Neutrophil (primary cell): ENCODE measurements at regions not wholly inside any gene's neighbourhood (a gene's known extent, or its start where the extent isn't known, plus 50 kb on each side); places are given as distances from the start of the nearest gene placed in this dataset.

Source experiments
- H3K27ac ChIP-seq: fragments of 200-600 bp; sonication (generic); 2 replicates; pipeline ENCODE4 v1.5.1; 2016; ENCODE audit warnings: mild to moderate bottlenecking, moderate library complexity
- H3K27me3 ChIP-seq: fragments of 200-600 bp; sonication (generic); 2 replicates; pipeline ENCODE4 v1.6.0; 2016; ENCODE audit warnings: mild to moderate bottlenecking
- H3K36me3 ChIP-seq: fragments of 200-600 bp; sonication (generic); 2 replicates; pipeline ENCODE4 v1.5.1; 2017
- H3K4me1 ChIP-seq, 2 experiments: fragments of 200-600 bp in 1 of 2; sonication (generic) in 1 of 2; 1 replicate in 1 of 2; 2 replicates in 1 of 2; pipeline versions ENCODE4 v1.5.1 to v1.6.1; 2013 to 2016; ENCODE audit warnings: low read depth in 1 of 2, low read length in 1 of 2, mild to moderate bottlenecking in 1 of 2, moderate library complexity in 1 of 2; ENCODE audit not compliant: control insufficient read depth in 1 of 2, insufficient read depth in 1 of 2
- H3K4me3 ChIP-seq, 2 experiments: fragments of 200-600 bp in 1 of 2; sonication (generic) in 1 of 2; 1 replicate in 1 of 2; 2 replicates in 1 of 2; pipeline ENCODE4 v1.5.1; 2013 to 2016; ENCODE audit warnings: low read depth in 1 of 2, low read length in 1 of 2, mild to moderate bottlenecking in 1 of 2, moderate library complexity in 1 of 2
- H3K9me3 ChIP-seq: fragments of 200-600 bp; sonication (generic); 2 replicates; pipeline ENCODE4 v1.5.1; 2016
- TF ChIP-seq, protein P1 (sequence below): fragments of 200-600 bp; sonication (generic); IDR thresholded peaks from 2 replicates; pipeline ENCODE4 v1.5.1; 2016; ENCODE audit warnings: antibody characterized with exemption

DNA sequence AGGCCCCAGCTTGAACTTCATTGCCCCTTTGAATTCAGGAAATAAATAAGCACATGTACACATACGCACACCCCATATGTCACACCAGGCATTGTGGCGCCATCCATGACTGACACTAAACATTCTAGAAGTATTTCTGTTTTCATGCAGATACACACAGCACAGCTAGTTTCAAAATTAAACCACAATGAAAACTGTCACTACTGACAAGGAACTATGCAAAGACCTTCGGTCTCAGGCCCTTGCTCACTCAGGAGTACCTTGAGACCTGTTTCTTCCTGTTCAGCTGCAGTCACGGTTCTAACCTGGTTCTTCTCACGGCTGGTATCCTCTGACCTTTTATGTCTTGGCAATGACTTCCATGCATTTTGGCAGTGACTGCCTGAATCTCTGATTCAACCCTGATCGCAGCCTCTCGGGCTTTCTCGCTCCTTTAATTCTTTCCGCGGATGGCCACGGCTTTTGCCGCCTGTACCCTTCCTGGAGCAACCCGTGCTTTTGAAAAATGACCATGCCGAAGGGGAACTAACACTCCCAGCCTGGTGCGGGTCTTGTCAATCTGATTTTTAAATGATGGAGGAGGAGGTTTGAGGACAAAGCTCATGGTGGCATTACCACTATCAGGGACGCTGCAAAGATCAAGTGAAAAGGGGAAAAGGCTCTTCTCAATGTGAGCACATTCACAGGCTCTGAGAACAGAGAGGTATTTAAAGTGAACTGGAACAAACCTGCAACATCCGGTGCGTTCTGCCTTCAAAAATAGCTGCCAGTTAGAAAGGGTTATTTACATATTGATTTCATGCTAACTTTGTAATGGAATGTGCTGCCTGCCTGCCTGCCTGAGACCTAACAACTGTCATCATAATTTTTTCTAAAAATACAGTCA lies 384.6 kb downstream of the RRAGC start:
- H3K27ac ChIP-seq = peak overlapping the region; percentile 91
- no peaks in the 10 kb centered on the region for H3K9me3 ChIP-seq
- no peaks in the 10 kb centered on the region for H3K27me3 ChIP-seq
- H3K4me3 ChIP-seq = peak overlapping the region; percentile 51 to 60
- H3K4me1 ChIP-seq = peaks cover 33 to 45% of the 10 kb centered on the region in 2 experiments
- H3K36me3 ChIP-seq = no peaks in the 10 kb centered on the region
- TF ChIP-seq, protein P1, sequence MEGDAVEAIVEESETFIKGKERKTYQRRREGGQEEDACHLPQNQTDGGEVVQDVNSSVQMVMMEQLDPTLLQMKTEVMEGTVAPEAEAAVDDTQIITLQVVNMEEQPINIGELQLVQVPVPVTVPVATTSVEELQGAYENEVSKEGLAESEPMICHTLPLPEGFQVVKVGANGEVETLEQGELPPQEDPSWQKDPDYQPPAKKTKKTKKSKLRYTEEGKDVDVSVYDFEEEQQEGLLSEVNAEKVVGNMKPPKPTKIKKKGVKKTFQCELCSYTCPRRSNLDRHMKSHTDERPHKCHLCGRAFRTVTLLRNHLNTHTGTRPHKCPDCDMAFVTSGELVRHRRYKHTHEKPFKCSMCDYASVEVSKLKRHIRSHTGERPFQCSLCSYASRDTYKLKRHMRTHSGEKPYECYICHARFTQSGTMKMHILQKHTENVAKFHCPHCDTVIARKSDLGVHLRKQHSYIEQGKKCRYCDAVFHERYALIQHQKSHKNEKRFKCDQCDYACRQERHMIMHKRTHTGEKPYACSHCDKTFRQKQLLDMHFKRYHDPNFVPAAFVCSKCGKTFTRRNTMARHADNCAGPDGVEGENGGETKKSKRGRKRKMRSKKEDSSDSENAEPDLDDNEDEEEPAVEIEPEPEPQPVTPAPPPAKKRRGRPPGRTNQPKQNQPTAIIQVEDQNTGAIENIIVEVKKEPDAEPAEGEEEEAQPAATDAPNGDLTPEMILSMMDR = no peak

DNA sequence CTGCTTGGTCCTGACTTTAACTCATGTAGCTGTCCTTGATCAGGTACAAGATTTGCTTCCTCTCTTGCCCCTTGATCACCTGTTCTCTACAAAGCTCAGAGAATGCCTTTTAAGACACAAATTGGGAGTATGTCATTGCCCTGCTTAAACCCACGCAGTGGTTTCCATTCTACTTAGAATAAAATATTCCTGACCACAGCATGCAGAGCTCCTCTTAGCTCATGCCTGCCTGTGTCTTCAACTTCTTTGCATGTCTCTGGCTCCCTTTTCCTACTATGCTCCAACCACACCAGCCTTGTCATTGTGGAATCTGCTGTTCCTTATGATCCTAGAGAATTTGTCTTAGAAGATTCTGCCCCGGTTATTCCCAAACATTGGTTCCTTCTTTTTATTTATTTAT lies 393.1 kb downstream of the RRAGC start:
- Histone ChIP-seq H3K9me3 (no peaks in the 10 kb centered on the region), H3K4me1 (no peaks in the 10 kb centered on the region), H3K4me3 (no peak overlapping the region), H3K27me3 (no peaks in the 10 kb centered on the region), H3K36me3 (no peaks in the 10 kb centered on the region), H3K27ac (no peak overlapping the region)
- TF ChIP-seq, protein P1 = no peak

DNA sequence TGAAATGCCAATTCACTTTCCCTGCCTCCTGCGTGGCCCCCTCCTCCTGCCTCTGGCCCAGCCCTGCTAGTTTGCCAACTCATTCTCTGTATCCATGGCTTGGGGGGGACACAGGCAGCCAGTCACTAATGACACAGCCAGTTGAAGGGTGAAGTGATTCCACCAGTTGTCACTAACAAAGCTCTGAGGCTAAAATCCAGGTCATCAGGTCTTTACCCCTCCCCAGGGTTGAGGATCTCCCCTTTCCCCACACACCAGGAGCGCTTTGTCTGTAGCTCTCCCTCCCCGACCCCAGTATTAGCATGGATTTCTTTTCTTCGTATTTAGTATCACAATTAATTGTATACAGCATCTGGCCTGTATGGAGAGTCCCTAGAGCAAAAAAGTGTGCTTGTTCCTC lies 394.1 kb downstream of the RRAGC start:
- H3K36me3 ChIP-seq = no peaks in the 10 kb centered on the region
- no peaks in the 10 kb centered on the region for H3K27me3 ChIP-seq
- H3K27ac ChIP-seq = no peak overlapping the region
- no peaks in the 10 kb centered on the region for H3K4me1 ChIP-seq
- TF ChIP-seq, protein P1 = no peak
- H3K4me3 ChIP-seq = no peak overlapping the region
- no peaks in the 10 kb centered on the region for H3K9me3 ChIP-seq

DNA sequence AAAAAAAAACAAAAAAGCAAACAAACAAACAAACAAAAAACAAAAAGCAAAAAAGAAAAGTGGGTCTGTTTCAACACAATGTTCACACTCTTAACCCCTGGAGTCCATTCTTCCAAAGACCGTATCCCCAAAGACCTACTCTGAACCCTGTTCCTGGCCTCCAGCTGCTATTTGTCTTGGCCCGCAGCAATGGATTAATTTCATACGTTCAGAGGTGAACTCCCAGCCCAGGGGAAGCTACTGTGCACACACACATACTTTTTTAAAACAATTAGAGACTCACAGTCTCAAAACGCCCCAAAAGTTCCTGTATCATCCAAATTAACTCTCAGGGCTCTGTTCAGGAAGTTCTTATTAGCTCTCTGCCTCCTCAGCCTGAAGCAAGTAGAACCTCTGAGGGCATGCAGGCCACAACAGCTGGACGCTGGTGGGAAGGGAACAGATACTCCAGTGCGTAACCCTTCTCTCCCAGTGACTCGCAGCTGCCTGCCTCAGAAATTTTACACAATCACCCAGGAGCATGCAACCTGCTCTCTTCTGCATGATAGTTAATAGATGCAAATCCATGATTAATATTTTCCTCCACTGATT lies 395.4 kb downstream of the RRAGC start:
- no peaks in the 10 kb centered on the region for H3K36me3 ChIP-seq
- H3K27me3 ChIP-seq = no peaks in the 10 kb centered on the region
- H3K9me3 ChIP-seq = no peaks in the 10 kb centered on the region
- no peak overlapping the region for H3K27ac ChIP-seq
- H3K4me3 ChIP-seq = no peak overlapping the region
- TF ChIP-seq, protein P1 = no peak
- H3K4me1 ChIP-seq = no peaks in the 10 kb centered on the region

DNA sequence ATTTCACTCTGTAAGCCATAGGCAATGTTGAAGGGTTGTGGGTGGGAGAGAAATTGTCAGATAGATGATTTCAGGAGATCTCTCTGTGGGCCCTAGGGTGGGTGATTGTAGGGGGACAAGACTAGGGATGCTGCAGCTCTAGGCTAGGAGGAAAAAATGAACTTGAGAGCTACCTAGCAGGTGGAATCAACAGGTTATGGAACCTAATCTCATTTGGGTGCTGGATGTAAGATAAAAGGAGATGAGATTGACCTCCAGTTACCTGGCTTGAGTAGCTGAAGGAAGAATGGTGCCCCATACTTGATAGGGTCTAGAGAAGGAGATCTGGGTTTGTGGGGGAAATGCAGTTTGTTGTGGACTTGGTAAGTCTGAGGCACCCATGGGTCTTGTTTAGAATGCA lies 396.5 kb downstream of the RRAGC start:
- H3K36me3 ChIP-seq = no peaks in the 10 kb centered on the region
- H3K9me3 ChIP-seq = no peaks in the 10 kb centered on the region
- no peak overlapping the region for H3K27ac ChIP-seq
- TF ChIP-seq, protein P1 = no peak
- no peak overlapping the region for H3K4me3 ChIP-seq
- H3K4me1 ChIP-seq = no peaks in the 10 kb centered on the region
- no peaks in the 10 kb centered on the region for H3K27me3 ChIP-seq
